Fibroblast of skin of back (primary cell): ENCODE measurements at regions not wholly inside any gene's neighbourhood (a gene's known extent, or its start where the extent isn't known, plus 50 kb on each side); places are given as distances from the start of the nearest gene placed in this dataset.

Experiments
- DNase-seq: peaks from one replicate; pipeline ENCODE4 v3.0.0-alpha.2; 2013

DNA sequence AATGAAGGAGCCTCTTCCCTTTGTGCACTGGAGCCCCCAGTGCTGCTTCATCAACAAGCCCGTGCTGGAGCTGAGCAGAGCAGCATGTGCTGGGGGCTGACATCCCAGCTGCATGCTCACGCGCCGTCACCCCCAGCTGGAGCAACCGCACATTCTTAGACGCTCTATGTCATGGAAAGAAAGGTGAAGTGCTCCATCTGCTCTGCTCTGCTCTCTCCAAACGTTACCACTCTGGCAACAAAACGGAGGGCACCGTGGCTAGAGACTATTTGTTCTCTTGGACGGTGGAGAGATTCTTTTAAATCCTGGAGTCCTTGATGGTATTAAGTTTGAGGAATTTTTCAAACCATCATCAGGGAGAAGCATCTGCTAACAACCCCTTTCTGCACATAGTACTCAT, 208.4 kb downstream of the C12orf75 start:
- DNase-seq = peak; percentile 66

DNA sequence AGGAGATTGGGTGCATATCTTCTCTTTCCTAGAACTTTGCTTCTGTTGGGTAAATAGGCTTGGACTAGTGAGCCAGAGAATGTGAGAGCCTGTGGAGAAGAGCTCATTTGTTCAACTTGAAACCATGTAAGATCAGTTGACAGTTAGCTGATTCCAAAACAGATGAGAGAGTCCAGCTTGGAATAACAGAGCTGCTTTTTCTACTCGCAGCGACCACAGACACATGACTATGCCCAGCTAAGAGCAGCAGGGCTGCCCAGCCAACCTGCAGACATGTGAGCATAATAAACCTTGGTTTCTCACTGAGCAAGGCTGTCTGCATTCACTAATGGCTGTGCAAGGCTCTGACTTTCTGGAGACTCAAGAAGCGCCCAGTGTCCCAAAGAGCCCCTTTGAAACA, 209.2 kb downstream of the C12orf75 start:
- DNase-seq = no peak

- no peak for DNase-seq
Observed at GRCh38 chr12:105547786-105548185, 217.3 kb downstream of the C12orf75 start.

GRCh38 chr12:105548626-105549025, 218.1 kb downstream of the C12orf75 start:
- DNase-seq = no peak

GRCh38 chr12:105552056-105552455, 221.6 kb downstream of the C12orf75 start:
- no peak for DNase-seq

- DNase-seq = no peak
Observed at GRCh38 chr12:105554223-105554678, 223.8 kb downstream of the C12orf75 start.

DNA sequence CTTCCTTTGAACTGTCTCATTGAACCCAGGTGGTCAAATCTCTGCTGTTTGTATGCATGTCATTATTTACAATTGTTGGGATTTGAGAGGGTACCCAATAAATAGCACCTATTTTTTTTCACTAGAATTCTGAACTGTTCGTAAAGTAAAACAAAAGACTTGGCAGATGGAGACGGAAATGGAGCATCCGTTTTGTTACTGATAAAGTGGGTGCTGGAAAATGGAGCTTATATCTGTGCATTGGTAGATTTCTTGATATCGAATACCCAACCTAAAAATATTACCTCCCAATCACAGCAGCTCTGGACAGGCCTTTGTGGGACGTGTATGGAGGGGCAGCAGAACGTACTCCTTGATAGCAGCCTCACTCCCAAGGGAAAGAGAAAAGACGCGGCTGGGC, 224.4 kb downstream of the C12orf75 start:
- DNase-seq = no peak

- DNase-seq = no peak
Observed at GRCh38 chr12:105555556-105556295, 225.2 kb downstream of the C12orf75 start.

- DNase-seq = no peak
Observed at GRCh38 chr12:105559310-105559709, 228.8 kb downstream of the C12orf75 start.

GRCh38 chr12:105561546-105562198, 231.2 kb downstream of the C12orf75 start:
- peak; percentile 49 for DNase-seq

DNA sequence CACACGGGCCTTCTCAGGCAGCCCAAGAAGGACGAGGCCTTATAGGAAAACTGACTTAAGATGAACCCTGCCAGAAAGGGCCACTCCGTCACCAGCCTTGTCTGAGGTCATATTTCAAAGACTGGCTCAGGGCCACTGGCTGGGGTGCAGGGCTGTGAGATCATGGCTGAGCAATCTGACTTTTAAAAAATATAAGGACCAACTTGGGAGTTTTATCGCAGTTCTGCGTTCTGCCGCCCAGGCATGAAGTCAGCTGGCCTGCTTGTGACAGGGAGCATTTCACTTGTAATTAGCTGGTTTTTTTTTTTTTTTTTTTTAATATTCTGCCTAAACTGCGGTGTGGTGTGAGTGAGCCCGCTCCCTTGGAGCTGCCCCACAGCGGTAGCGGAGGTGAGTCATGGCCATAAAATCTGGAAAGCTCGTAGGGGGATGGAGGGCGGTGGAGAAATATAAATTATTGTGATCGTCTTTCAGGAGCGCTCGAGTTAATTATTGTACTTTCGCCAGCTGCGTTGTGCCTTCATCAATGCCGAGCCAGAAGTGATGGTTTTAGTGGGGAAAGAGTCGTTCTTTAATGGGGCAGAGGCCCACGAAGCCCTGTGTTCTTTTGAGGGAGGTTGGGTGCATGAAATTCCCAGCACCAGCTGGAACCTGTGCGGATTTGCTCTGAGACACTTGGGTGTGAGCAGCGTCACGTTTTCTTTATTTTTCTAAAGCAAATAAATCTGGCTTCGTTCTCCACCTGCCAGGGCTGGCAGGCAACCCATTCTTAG, 231.9 kb downstream of the C12orf75 start:
- DNase-seq = peak; percentile 72

DNA sequence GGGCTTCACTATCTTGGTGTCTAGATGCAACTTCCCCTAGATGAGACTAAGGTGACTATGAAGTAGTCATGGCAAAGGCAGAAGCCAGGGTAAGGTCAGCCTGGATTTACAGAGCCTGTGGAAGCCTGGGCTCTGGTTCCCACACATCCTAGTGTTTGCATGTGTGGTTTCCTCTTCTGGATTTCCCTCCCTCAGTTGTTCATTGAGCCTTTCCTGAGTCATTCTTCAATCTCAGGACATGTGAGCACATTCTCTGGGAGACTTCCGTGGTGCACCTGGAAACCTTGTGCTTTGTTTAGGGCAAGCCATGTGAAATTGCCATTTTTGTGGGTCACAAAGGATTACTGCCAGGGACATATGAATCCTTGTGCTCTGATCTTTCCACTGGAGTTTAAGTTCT, 236.6 kb downstream of the C12orf75 start:
- no peak for DNase-seq

DNA sequence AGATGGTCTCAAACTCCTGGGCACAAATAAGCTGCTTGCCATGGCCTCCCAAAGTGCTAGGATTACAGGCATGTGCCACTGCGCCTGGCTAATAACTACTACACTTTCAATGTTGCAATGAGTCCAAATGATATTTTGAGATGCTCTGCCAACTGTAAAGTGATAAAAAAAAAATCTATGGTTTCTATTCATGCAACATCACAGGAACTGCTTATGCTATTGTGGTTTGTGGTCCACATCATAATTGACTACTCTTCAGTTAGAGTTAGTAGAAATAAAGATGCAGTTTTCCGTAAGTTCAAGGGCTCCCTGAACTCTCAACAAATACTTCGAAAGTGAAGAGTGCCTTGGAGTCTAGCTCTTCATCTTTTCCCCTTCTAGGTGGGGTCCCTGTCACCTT, 239.4 kb downstream of the C12orf75 start:
- DNase-seq = no peak

DNA sequence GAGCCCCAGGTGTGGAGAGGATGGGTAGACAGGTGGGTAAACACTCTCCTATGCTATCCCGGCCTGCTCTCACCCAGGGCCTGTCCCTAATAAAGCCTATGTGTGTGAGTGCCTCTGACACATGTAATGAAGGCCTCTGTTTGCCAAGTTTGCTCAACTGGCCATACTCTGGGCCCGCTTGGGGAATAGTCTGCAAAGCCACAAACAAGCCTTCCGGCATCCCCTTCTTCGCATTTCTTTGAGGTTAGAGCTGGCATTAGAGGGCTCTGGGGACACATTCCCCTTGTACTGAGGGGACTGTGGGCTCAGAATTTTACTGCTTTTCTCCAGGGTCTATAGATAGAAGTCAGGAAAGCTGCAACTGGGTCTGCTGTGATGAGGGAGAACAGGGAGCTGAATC, 240.5 kb downstream of the C12orf75 start:
- peak; percentile 41 for DNase-seq

DNA sequence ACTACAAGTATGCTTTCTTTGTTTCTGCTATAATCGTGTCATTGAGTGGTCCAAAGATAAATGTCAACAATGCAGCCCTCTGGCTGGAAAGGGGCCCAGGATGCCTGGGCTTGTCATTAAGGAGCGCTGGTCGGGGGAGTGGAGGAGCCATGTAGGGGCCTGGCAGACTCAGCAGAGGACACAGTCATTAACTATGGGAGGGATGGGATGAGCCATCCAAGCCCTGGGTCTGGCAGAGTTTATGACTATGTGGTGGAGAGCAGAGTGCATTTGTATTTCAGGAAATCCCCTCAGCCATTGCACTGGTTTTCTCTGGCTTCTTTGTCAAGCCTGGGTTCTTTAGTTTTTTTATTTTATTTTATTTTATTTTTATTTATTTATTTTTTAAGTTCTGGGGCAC, 243.1 kb downstream of the C12orf75 start:
- DNase-seq = no peak

GRCh38 chr12:105574056-105574715, 243.7 kb downstream of the C12orf75 start:
- peak; percentile 51 for DNase-seq

GRCh38 chr12:105575235-105575634, 244.7 kb downstream of the C12orf75 start:
- DNase-seq = no peak

DNA sequence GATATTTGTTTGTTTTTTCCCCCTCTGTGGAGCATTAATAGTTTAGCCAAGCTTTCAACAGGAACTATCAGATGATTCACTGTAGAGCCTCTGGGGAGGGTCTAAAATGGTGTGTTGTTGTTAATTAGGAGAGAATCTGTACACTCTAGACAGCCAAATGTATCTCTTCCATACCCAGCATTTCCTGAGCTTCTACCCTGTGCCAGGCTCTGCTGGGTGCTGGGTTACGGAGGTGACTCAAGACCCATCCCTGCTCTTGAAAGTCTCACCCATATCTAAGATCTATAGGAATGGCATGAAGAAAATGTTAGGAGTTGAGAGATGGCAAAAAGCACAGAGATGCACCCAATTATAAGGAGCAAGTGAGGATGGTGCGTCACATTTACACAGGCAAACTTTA, 245.8 kb downstream of the C12orf75 start:
- peak; percentile 27 for DNase-seq

DNA sequence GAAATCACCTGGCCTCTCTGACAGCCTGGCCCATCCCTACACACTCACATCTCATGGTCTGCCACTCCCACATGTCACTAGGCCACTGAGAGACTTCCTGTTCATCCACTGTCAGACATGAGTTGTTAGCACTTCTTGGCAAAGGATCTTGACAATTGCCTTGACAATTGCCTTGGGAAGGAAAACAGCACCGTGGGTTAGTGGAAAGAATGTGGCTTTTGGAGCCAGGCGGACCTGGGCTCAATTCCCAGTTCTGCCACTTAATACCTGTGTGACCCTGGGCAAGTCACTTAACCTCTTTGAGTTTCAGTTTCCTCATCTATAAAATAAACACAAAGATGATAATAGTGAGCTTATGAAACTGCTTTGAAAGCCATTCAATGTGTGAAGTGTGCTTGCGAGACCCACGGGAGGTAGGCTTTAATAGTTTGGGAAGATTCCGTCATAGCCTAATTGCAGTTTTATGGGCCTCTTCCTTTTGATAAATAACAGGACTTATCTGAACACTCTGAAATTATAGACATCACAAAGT, 250.4 kb downstream of the C12orf75 start:
- no peak for DNase-seq

DNA sequence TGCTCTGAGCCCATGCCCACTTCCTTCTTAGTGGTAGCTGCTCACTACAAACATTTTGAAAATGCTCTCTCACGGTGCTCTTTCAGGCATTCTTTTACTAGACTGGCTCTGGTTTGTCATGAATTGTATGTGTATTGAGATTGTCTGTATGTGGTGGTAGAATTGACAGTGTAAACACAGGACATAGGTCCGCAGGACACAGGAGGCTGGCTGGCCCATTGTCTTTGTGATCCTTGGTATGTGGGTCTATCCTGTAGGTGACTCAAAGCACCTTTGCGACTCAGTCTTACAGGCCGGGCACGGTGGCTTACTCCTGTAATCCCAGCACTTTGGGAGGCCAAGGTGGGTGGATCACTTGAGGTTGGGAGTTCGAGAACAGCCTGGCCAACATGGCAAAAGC, 250.9 kb downstream of the C12orf75 start:
- DNase-seq = no peak

GRCh38 chr12:105585107-105585506, 254.6 kb downstream of the C12orf75 start:
- DNase-seq = peak; percentile 26

DNA sequence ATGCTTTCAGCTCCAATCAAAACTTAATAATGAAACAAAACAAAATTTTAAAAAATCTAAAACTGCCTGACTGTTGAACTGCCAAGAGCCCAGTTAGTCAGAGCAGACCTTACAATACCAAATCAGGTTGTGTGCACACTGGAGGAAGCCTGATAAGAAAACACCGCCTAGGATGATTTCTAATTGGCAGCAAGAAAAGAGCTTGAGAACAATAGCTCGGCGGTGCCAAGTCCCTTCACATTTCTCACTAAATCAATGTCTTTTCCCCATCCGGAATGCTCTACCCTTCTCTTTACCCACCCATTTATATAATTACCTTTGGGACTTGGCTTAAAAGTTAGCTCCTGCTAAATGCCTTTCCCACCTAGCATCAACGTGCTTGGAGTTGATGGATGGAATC, 256.7 kb downstream of the C12orf75 start:
- DNase-seq = no peak

GRCh38 chr12:105588106-105588505, 257.6 kb downstream of the C12orf75 start:
- DNase-seq = no peak
